WTC11 (cell line): ENCODE measurements at regions not wholly inside any gene's neighbourhood (a gene's known extent, or its start where the extent isn't known, plus 50 kb on each side); places are given as distances from the start of the nearest gene placed in this dataset.

Experiments used
- ATF2 ChIP-seq: sonication (generic); formaldehyde crosslinking; IDR thresholded peaks from 2 replicates; pipeline ENCODE4 v1.8.1; 2022; ENCODE audit warnings: low read depth, missing genetic modification reagents, borderline replicate concordance
- CBFB ChIP-seq: sonication (generic); formaldehyde crosslinking; IDR thresholded peaks from 2 replicates; pipeline ENCODE4 v1.8.1; 2022; ENCODE audit warnings: mild to moderate bottlenecking, low read depth, missing genetic modification reagents
- CREB1 ChIP-seq: sonication (generic); formaldehyde crosslinking; IDR thresholded peaks from 2 replicates; pipeline ENCODE4 v1.8.0; 2023; ENCODE audit warnings: mild to moderate bottlenecking, missing genetic modification reagents
- ELF4 ChIP-seq: sonication (generic); formaldehyde crosslinking; IDR thresholded peaks from 2 replicates; pipeline ENCODE4 v1.8.1; 2022; ENCODE audit warnings: low read depth, mild to moderate bottlenecking, moderate library complexity, missing genetic modification reagents
- FOXP1 ChIP-seq: sonication (generic); formaldehyde crosslinking; IDR thresholded peaks from 2 replicates; pipeline ENCODE4 v1.8.0; 2022; ENCODE audit warnings: missing genetic modification reagents, mild to moderate bottlenecking, moderate library complexity, borderline replicate concordance
- NR2C2 ChIP-seq: sonication (generic); formaldehyde crosslinking; IDR thresholded peaks from 2 replicates; pipeline ENCODE4 v1.8.0; 2022; ENCODE audit warnings: mild to moderate bottlenecking, missing genetic modification reagents
- TEAD4 ChIP-seq: sonication (generic); formaldehyde crosslinking; IDR thresholded peaks from 2 replicates; pipeline ENCODE4 v1.8.0; 2022; ENCODE audit warnings: mild to moderate bottlenecking, missing genetic modification reagents
- ZNF263 ChIP-seq: sonication (generic); formaldehyde crosslinking; IDR thresholded peaks from 2 replicates; pipeline ENCODE4 v1.8.1; 2022; ENCODE audit warnings: low read depth, mild to moderate bottlenecking, moderate library complexity, missing genetic modification reagents
- ZNF416 ChIP-seq: fragments of 250-450 bp; sonication (Bioruptor Pico); IDR thresholded peaks from 2 replicates; pipeline ENCODE4 v1.9.0; 2021; ENCODE audit warnings: mild to moderate bottlenecking, inconsistent platforms
- TF ChIP-seq, protein P1 (sequence below): fragments of 200-600 bp; IDR thresholded peaks from 2 replicates; pipeline ENCODE4 v1.8.0; 2022; ENCODE audit warnings: antibody characterized with exemption
- TF ChIP-seq, protein P2 (sequence below): sonication (generic); formaldehyde crosslinking; conservative IDR thresholded peaks from 2 replicates; pipeline ENCODE4 v1.8.1; 2022; ENCODE audit warnings: mild to moderate bottlenecking, missing genetic modification reagents

DNA sequence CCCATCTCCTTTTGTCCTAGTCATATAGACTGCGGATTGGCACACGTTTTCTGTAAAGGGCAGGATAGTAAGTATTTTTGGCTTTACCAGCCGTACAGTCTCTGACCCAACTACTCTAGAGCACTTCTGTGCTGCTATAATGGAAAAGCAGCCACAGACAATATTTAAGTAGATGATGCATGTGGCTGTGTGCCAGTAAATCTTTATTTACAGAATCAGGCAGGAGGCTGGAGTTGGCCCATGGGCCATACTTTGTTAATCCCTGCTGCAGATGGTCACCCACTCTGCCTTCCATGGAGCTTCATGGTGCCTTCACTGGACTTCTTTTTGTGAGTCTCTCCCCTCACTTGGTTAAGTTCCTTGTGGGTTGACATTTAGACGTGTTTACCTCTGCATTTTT, 584.5 kb upstream of the TBX3 start:
- TF ChIP-seq NR2C2 (no peak), ZNF263 (CRISPR knock-in tag) (no peak), ELF4 (CRISPR knock-in tag) (no peak), TEAD4 (CRISPR knock-in tag) (no peak), ZNF416 (CRISPR knock-in tag) (no peak), FOXP1 (CRISPR knock-in tag) (no peak), CBFB (CRISPR knock-in tag) (no peak), ATF2 (no peak), CREB1 (CRISPR knock-in tag) (no peak)
- TF ChIP-seq, protein P1, sequence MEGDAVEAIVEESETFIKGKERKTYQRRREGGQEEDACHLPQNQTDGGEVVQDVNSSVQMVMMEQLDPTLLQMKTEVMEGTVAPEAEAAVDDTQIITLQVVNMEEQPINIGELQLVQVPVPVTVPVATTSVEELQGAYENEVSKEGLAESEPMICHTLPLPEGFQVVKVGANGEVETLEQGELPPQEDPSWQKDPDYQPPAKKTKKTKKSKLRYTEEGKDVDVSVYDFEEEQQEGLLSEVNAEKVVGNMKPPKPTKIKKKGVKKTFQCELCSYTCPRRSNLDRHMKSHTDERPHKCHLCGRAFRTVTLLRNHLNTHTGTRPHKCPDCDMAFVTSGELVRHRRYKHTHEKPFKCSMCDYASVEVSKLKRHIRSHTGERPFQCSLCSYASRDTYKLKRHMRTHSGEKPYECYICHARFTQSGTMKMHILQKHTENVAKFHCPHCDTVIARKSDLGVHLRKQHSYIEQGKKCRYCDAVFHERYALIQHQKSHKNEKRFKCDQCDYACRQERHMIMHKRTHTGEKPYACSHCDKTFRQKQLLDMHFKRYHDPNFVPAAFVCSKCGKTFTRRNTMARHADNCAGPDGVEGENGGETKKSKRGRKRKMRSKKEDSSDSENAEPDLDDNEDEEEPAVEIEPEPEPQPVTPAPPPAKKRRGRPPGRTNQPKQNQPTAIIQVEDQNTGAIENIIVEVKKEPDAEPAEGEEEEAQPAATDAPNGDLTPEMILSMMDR = no peak
- TF ChIP-seq, protein P2, sequence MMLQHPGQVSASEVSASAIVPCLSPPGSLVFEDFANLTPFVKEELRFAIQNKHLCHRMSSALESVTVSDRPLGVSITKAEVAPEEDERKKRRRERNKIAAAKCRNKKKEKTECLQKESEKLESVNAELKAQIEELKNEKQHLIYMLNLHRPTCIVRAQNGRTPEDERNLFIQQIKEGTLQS (CRISPR knock-in tag) = no peak
